ENCODE measurements at regions not wholly inside any gene's neighbourhood (a gene's known extent, or its start where the extent isn't known, plus 50 kb on each side); places are given as distances from the start of the nearest gene placed in this dataset.
A peak's percentile ranks its signal among the peaks of the same experiment; 100 is the strongest.

- DNase-seq: no peak
- Histone ChIP-seq H4K91ac (ENCODE audit: insufficient read length, low read depth, low read length) (no peak overlapping the region), H3K56ac (ENCODE audit: insufficient read length, low read depth, low read length) (no peak overlapping the region), H2BK5ac (ENCODE audit: insufficient read length, low read length) (peak overlapping the region; percentile 53), H3K79me2 (ENCODE audit: insufficient read depth, low read length) (no peaks in the 10 kb centered on the region), H2AFZ (ENCODE audit: low read length) (no peak overlapping the region), H3K9ac (ENCODE audit: extremely low read depth, insufficient read length, low read length) (no peak overlapping the region), H3K9me3 (ENCODE audit: control insufficient read depth, low read depth, low read length) (no peaks in the 10 kb centered on the region), H2BK20ac (ENCODE audit: low read depth, low read length, poor library complexity, severe bottlenecking) (no peak overlapping the region), H3K23me2 (ENCODE audit: insufficient read length, low read depth, low read length, poor library complexity, severe bottlenecking) (no peaks in the 10 kb centered on the region), H3K18ac (ENCODE audit: insufficient read length, low read depth, low read length) (no peak overlapping the region), H3K27me3 (ENCODE audit: insufficient read depth, low read length) (no peaks in the 10 kb centered on the region), H4K20me1 (ENCODE audit: control insufficient read depth, insufficient read depth, insufficient read length) (no peaks in the 10 kb centered on the region), H3K4ac (ENCODE audit: low read depth, low read length) (no peak overlapping the region), H3K27ac (ENCODE audit: insufficient read length, low read depth, low read length) (no peak overlapping the region), H4K5ac (ENCODE audit: insufficient read length, low read depth, low read length) (no peak overlapping the region), H3T11ph (ENCODE audit: low read length) (no peak overlapping the region), H3K23ac (ENCODE audit: insufficient read length, low read depth, low read length) (no peak overlapping the region), H4K8ac (replicated peaks; ENCODE audit: insufficient read length, low read depth, low read length) (no peak overlapping the region), H2AK5ac (ENCODE audit: insufficient read length, low read length) (no peak overlapping the region), H3K14ac (ENCODE audit: insufficient read depth, low read length) (no peak overlapping the region; the same call in 1 of the 2 replicates), H2BK12ac (ENCODE audit: insufficient read length, low read depth, low read length) (no peak overlapping the region), H3K79me1 (ENCODE audit: insufficient read depth, low read depth, low read length, poor library complexity, severe bottlenecking) (no peaks in the 10 kb centered on the region), H3K4me2 (ENCODE audit: insufficient read depth, insufficient read length, low read length) (no peak overlapping the region), H2BK120ac (ENCODE audit: low read depth, low read length, poor library complexity, severe bottlenecking) (no peak overlapping the region), H3K4me1 (ENCODE audit: insufficient read depth, low read length) (peaks cover 11% of the 10 kb centered on the region; the same call in 1 of the 2 replicates), H2BK15ac (ENCODE audit: low read depth, low read length) (no peak overlapping the region; the same call in 1 of the 2 replicates)
- WGBS (ENCODE audit: extremely low coverage, insufficient read length, low lambda C conversion rate): no CpG with 5 or more reads among the region's 2 CpGs
- Mint-ChIP-seq H3K27ac (peak overlapping the region in 1 of 3 experiments; percentile 83; a peak in 3 of 7 replicates), H3K36me3 (ENCODE audit: insufficient read depth in 1 of 3, low read depth in 3 of 3) (no peaks in the 10 kb centered on the region; a peak in 2 of 7 replicates), H3K4me1 (peaks cover 24 to 26% of the 10 kb centered on the region in 2 experiments), H3K27me3 (ENCODE audit: low read depth) (no peaks in the 10 kb centered on the region), H3K4me3 (peak overlapping the region in 1 of 2 experiments; percentile 19; a peak in 1 of 5 replicates), H3K9me3 (no peaks in the 10 kb centered on the region)
- TF ChIP-seq CTCF (conservative IDR thresholded peaks at IDR 0.05): no peak
Measured at GRCh38 chr20:8974009-8974708, 94.7 kb upstream of the PLCB4 start.

All from H9 (cell line).